ENCODE measurements at regions not wholly inside any gene's neighbourhood (a gene's known extent, or its start where the extent isn't known, plus 50 kb on each side); places are given as distances from the start of the nearest gene placed in this dataset.
"Not testable (repeated sequence)": the region's sequence is repeated elsewhere in the genome, so short reads cannot be mapped to it uniquely, and the experiment has no call there.

- no peak for TF ChIP-seq Cebpa-rat (IDR thresholded peaks at IDR 0.05)
- H3K36me3 ChIP-seq: no peaks in the 10 kb centered on the region
- H4K20me1 ChIP-seq: no peaks in the 10 kb centered on the region
- H3K27ac ChIP-seq: no peak overlapping the region
- H3K9ac ChIP-seq: no peak overlapping the region
- H3K4me2 ChIP-seq: no peak overlapping the region
- no peaks in the 10 kb centered on the region for H3K4me1 ChIP-seq
- H3K9me3 ChIP-seq: 0 out of 2 replicates have a peak, but pooled peaks cover under 1% of the 10 kb centered on the region
- no peak overlapping the region for H3K4me3 ChIP-seq
- H3K27me3 ChIP-seq: no peaks in the 10 kb centered on the region
Measured at GRCh38 chr15:62665449-62665848, 377.1 kb upstream of the TPM1 start.

- H3K4me3 ChIP-seq: no peak overlapping the region
- H3K4me2 ChIP-seq: no peak overlapping the region
- H3K9me3 ChIP-seq: peaks cover 5% of the 10 kb centered on the region
- TF ChIP-seq Cebpa-rat (IDR thresholded peaks at IDR 0.05): no peak
- H3K36me3 ChIP-seq: no peaks in the 10 kb centered on the region
- no peaks in the 10 kb centered on the region for H3K4me1 ChIP-seq
- H4K20me1 ChIP-seq: no peaks in the 10 kb centered on the region
- H3K9ac ChIP-seq: no peak overlapping the region
- no peaks in the 10 kb centered on the region for H3K27me3 ChIP-seq
- H3K27ac ChIP-seq: no peak overlapping the region
Measured at GRCh38 chr15:62666046-62666445, 376.5 kb upstream of the TPM1 start.

DNA sequence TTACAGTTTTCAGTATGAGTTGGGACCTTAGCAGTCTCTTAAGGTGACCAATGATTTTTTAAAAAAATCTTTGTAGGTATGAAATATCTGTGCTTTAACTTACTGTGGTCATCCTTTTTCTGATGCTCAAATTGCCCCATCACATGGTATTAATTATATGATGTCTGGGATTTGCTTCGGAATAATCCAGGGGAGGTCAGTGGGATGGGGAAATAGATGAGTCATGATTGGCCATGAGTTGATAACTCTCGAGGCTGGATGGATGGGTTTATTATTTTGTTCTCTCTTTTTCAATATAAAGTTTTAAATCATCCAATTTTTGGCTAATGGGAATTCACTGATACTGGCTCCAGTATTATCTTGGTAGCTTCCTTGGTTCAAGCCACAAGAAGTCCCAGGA, 370.3 kb upstream of the TPM1 start:
- Histone ChIP-seq H3K4me2 (no peak overlapping the region), H3K27ac (no peak overlapping the region), H3K4me1 (no peaks in the 10 kb centered on the region), H3K9ac (no peak overlapping the region), H3K36me3 (no peaks in the 10 kb centered on the region), H4K20me1 (no peaks in the 10 kb centered on the region), H3K27me3 (no peaks in the 10 kb centered on the region), H3K4me3 (no peak overlapping the region), H3K9me3 (peaks cover 5% of the 10 kb centered on the region)
- TF ChIP-seq Cebpa-rat (IDR thresholded peaks at IDR 0.05): no peak

GRCh38 chr15:62676891-62677290, 365.7 kb upstream of the TPM1 start:
- no peak overlapping the region for H3K4me3 ChIP-seq
- H3K27ac ChIP-seq: no peak overlapping the region
- H3K4me1 ChIP-seq: no peaks in the 10 kb centered on the region
- H3K9ac ChIP-seq: no peak overlapping the region
- no peak overlapping the region for H3K4me2 ChIP-seq
- H3K27me3 ChIP-seq: no peaks in the 10 kb centered on the region
- no peak for TF ChIP-seq Cebpa-rat (IDR thresholded peaks at IDR 0.05)
- H4K20me1 ChIP-seq: no peaks in the 10 kb centered on the region
- peaks cover 7% of the 10 kb centered on the region for H3K9me3 ChIP-seq
- H3K36me3 ChIP-seq: no peaks in the 10 kb centered on the region

- H3K27me3 ChIP-seq: no peaks in the 10 kb centered on the region
- no peaks in the 10 kb centered on the region for H3K4me1 ChIP-seq
- no peaks in the 10 kb centered on the region for H3K36me3 ChIP-seq
- H3K4me3 ChIP-seq: no peak overlapping the region
- H3K4me2 ChIP-seq: no peak overlapping the region
- H3K9me3 ChIP-seq: peaks cover 7% of the 10 kb centered on the region
- no peaks in the 10 kb centered on the region for H4K20me1 ChIP-seq
- TF ChIP-seq Cebpa-rat (IDR thresholded peaks at IDR 0.05): no peak
- no peak overlapping the region for H3K9ac ChIP-seq
- H3K27ac ChIP-seq: no peak overlapping the region
Measured at GRCh38 chr15:62681939-62682896, 360.3 kb upstream of the TPM1 start.

DNA sequence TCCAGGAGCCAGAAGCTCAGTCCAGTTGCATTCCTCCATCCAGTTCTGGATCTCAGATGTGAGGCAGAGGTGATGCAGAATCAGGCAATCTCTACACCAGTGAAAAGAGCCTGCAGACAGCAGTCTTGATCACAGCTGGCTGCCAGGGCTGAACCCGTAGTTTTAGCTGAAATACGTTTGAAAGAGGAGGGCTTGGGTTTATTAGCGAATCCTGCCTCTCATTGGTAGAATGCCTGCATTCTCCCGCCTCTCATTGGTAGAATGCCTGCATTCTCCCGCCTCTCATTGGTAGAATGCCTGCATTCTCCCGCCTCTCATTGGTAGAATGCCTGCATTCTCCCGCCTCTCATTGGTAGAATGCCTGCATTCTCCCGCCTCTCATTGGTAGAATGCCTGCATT, 359.4 kb upstream of the TPM1 start:
- H3K36me3 ChIP-seq, H3K4me3 ChIP-seq, H3K9ac ChIP-seq, H3K27ac ChIP-seq, H4K20me1 ChIP-seq, H3K4me1 ChIP-seq, H3K27me3 ChIP-seq, H3K4me2 ChIP-seq, H3K9me3 ChIP-seq: not testable (repeated sequence)

- Histone ChIP-seq H3K4me1 (no peaks in the 10 kb centered on the region), H3K27ac (no peak overlapping the region), H3K4me3 (no peak overlapping the region), H4K20me1 (no peaks in the 10 kb centered on the region), H3K27me3 (no peaks in the 10 kb centered on the region), H3K4me2 (no peak overlapping the region), H3K9me3 (peaks cover 3% of the 10 kb centered on the region), H3K9ac (no peak overlapping the region), H3K36me3 (no peaks in the 10 kb centered on the region)
- no peak for TF ChIP-seq Cebpa-rat (IDR thresholded peaks at IDR 0.05)
Measured at GRCh38 chr15:62684123-62684808, 358.3 kb upstream of the TPM1 start.

GRCh38 chr15:62691008-62691407, 351.5 kb upstream of the TPM1 start:
- Histone ChIP-seq H3K9me3 (no peaks in the 10 kb centered on the region), H3K4me1 (no peaks in the 10 kb centered on the region), H3K4me2 (no peak overlapping the region), H3K27me3 (no peaks in the 10 kb centered on the region), H3K4me3 (no peak overlapping the region), H3K36me3 (no peaks in the 10 kb centered on the region), H4K20me1 (no peaks in the 10 kb centered on the region), H3K27ac (no peak overlapping the region), H3K9ac (no peak overlapping the region)
- no peak for TF ChIP-seq Cebpa-rat (IDR thresholded peaks at IDR 0.05)

DNA sequence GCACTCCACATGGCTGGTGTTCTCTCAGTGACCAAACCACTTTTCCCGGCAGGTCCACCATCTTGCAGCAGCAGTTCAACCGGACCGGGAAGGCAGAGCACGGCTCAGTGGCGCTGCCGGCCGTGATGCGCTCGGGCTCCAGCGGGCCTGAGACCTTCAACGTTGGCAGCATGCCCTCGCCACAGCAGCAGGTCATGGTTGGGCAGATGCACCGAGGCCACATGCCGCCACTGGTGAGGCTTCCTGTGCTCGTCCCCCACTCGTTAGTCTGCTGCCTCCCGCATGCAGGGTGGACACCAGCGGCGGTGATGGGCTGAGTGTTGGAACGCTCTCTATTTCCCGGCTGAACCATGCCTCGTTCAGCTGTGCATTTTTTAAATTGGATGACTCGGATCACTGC, 344.9 kb upstream of the TPM1 start:
- H3K4me2 ChIP-seq: no peak overlapping the region
- no peak overlapping the region for H3K4me3 ChIP-seq
- no peaks in the 10 kb centered on the region for H3K36me3 ChIP-seq
- no peak overlapping the region for H3K9ac ChIP-seq
- no peaks in the 10 kb centered on the region for H3K9me3 ChIP-seq
- no peaks in the 10 kb centered on the region for H3K27me3 ChIP-seq
- no peaks in the 10 kb centered on the region for H3K4me1 ChIP-seq
- H3K27ac ChIP-seq: no peak overlapping the region
- H4K20me1 ChIP-seq: no peaks in the 10 kb centered on the region
- TF ChIP-seq Cebpa-rat (IDR thresholded peaks at IDR 0.05): no peak

DNA sequence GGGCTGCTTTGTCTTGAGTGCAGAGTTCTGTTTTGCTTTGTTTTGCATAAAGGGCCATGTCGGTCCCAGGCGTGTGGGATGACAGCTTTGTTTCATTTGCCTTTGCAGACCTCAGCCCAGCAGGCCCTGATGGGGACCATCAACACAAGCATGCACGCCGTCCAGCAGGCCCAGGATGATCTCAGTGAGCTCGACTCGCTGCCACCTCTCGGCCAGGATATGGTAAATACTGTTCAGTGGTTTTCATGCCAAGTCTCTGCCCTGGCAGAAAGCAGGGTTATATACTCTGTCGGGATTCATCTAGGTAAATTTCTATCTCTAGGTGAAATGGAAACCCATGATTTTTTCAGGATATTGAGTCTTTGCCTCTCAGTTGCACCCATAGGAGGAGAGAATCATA, 343.9 kb upstream of the TPM1 start:
- H3K4me3 ChIP-seq: no peak overlapping the region
- no peaks in the 10 kb centered on the region for H4K20me1 ChIP-seq
- H3K27ac ChIP-seq: no peak overlapping the region
- no peak overlapping the region for H3K9ac ChIP-seq
- no peak overlapping the region for H3K4me2 ChIP-seq
- H3K36me3 ChIP-seq: no peaks in the 10 kb centered on the region
- 0 out of 2 replicates have a peak, but pooled peaks cover 6% of the 10 kb centered on the region for H3K4me1 ChIP-seq
- no peaks in the 10 kb centered on the region for H3K9me3 ChIP-seq
- TF ChIP-seq Cebpa-rat (IDR thresholded peaks at IDR 0.05): no peak
- H3K27me3 ChIP-seq: no peaks in the 10 kb centered on the region

All from BLaER1 (cell line).